Body of pancreas (tissue), 4 donors: ENCODE measurements at regions not wholly inside any gene's neighbourhood (a gene's known extent, or its start where the extent isn't known, plus 50 kb on each side); places are given as distances from the start of the nearest gene placed in this dataset.

Experiments used
- POLR2A ChIP-seq, 3 donors: fragments of 450-650 bp; IDR thresholded peaks; one replicate each; pipeline ENCODE4 v1.6.1; 2016; ENCODE audit warnings: antibody characterized with exemption in 3 of 3, mild to moderate bottlenecking in 2 of 3
- TF ChIP-seq, protein P1 (sequence below), 7 experiments: fragments of 450-650 bp in 4 of 7; fragments of 200-600 bp in 3 of 7; sonication (generic) in 3 of 7; IDR thresholded peaks; one replicate each; pipeline ENCODE4 v1.5.1; 2016 to 2019; ENCODE audit warnings: antibody characterized with exemption in 7 of 7

DNA sequence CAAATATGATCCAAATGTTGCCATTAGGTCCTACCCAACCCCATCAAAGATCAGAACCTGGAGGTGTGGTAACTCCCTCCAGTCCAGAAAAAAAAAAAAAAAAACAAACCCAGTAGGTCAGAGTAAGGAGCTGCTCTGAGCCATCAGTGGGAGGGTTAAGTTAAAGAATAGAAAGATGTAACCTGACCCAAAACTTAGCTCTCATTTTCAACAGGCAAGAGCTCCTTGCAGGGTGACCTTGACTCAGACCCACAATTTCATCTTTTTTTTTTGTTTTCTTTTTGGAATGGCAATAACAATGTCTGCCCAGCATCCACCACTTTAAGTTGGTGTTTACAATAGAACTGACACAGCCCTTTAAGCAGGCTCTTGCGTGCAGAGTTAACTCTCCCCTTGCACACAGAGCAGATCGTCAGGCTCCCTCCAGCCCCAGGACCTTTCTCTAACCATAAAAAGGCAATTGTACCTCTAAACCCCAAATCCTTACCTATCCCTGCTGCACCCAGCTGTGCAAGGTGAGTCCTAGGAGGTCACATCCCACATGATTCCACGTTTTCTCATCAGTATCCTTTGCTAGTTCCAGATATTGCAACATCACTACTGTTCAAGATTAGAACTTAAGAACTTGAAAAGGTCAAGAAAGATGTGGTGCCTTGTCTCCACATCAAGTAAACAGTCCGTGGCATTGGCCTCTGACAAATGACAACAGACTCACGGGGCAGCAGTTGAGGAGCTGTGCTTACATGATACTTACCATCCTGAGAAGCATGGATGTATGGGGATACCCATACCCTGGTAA is 178.6 kb upstream of the EEA1 start:
- TF ChIP-seq, protein P1, sequence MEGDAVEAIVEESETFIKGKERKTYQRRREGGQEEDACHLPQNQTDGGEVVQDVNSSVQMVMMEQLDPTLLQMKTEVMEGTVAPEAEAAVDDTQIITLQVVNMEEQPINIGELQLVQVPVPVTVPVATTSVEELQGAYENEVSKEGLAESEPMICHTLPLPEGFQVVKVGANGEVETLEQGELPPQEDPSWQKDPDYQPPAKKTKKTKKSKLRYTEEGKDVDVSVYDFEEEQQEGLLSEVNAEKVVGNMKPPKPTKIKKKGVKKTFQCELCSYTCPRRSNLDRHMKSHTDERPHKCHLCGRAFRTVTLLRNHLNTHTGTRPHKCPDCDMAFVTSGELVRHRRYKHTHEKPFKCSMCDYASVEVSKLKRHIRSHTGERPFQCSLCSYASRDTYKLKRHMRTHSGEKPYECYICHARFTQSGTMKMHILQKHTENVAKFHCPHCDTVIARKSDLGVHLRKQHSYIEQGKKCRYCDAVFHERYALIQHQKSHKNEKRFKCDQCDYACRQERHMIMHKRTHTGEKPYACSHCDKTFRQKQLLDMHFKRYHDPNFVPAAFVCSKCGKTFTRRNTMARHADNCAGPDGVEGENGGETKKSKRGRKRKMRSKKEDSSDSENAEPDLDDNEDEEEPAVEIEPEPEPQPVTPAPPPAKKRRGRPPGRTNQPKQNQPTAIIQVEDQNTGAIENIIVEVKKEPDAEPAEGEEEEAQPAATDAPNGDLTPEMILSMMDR (IDR thresholded peaks at IDR 0.05) = no peak
- TF ChIP-seq POLR2A (IDR thresholded peaks at IDR 0.05) = no peak
